Suppressor macrophage treated with lipopolysaccharide for 1 hour (primary cell): ENCODE measurements at regions not wholly inside any gene's neighbourhood (a gene's known extent, or its start where the extent isn't known, plus 50 kb on each side); places are given as distances from the start of the nearest gene placed in this dataset.

Experiments used
- DNase-seq, 3 donors: peaks; one replicate each; pipeline ENCODE4 v3.0.0-alpha.2; 2020 to 2022

DNA sequence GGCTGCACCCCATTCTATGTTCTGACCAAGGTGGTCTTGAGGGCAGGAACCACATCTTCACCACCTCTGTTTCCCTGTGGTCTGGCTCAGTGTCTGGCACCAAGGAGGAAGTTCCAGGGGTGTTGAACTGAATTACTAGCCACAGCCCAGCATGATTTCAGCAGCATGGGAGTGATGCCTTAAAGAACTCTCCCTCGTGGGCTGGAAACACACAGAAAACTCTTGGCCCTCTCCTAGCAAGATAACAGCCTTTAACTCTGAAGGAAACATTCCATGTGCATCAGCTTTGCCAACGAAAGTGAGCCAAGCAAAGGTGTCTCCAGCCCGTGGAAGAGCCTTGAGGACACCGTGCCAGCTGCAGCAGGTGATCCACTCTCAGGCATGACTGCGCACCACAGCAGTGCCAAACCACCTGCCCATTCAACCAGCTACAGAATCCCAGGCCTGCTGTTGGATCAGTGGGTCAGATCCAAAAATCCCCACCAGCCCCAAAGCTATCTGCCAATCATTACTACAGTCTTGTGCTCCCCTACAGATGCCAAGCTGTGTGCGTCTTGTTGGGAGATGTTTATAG lies 124.8 kb downstream of the TTC32 start:
- DNase-seq: no peak

DNA sequence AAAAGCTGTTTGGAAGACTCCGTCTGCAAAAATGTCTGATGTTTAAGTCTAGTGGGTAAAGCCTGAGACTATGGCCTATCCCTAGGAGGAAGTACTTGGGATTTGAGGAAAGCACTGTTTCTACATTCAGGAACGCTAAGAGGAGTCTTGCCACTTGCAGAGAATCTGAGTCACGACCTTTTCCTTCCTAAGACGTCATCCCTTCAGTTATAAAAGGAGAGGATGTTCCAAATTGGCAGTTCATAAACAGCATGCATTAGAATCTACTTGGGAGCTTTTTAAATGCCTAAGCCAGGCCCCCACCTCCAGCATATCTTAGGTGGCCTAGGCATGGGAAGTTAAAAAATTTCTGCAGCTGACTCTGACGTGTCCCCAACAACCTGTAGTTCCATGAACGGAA lies 125.9 kb downstream of the TTC32 start:
- DNase-seq: no peak

DNA sequence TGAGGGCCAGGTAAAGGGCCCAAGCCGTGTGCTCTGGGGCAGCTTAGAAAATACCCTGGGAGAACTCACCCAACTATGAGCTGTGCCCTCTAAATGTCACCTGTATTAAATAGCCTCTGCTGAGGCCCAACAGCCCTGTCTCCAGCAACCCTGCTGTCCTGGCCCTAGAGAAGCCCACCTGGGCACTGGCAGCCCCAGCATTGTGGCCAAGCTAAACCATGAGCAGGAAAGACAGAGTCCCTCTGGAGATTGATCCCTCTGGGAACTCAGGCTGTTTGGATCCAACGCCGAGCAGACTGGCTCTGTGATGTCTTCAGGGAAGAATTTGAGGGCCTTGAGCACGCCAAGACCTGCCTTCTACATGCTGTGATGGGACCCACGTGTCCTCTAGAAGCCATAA lies 126.5 kb downstream of the TTC32 start:
- no peak for DNase-seq

DNA sequence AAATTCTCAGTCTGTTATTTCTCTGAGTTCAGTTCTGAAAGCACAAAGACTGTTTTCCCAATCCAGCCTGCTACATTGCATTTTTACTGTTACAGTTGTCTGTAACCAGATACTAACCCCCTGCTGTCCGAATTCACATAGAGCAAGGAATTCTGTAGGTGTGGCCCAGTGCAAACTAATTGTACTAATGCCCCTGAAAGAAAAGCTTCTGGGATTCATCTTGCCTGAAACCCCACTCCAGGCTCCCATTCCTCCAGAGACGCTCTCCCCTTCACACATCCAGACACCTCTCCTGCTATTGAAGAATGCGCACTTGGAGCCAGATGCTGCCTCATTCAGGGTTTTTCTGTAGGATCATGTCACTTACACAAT lies 127.0 kb downstream of the TTC32 start:
- DNase-seq: no peak

DNA sequence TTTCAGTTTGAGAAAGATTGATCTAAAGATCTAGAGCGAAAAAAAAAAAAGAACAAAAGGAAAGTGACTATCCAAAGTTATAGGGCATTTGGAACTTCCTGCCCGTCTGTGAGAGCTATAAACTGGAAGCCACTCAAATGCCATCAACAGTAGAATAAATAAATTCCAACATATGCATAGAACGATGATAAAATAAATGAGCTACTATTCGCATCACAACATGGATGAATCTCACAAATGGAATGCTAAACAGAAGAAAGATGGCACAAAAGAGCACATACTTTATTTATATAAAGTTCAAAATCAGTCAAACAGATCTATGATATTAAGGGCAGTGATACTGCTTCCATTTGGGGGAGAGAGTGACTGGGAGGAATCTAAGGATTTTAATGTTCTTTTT lies 128.8 kb downstream of the TTC32 start:
- no peak for DNase-seq

DNA sequence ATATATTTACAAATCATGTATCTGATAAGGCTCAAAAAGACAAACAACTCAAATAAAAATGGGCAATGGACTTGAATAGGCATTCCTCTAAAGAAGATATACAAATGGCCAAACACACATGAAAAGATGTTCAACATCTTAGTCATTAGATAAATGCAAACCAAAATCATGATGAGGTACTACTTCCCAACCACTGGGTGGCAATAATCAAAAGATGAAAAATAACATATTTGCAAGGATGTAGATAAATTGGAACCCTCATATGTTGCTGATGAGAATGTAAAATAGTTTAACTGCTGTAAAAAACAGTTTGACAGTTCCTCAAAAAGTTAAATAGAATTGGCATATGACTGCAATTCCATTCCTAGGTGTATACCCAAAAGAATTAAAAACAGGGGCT lies 132.3 kb downstream of the TTC32 start:
- DNase-seq: no peak

DNA sequence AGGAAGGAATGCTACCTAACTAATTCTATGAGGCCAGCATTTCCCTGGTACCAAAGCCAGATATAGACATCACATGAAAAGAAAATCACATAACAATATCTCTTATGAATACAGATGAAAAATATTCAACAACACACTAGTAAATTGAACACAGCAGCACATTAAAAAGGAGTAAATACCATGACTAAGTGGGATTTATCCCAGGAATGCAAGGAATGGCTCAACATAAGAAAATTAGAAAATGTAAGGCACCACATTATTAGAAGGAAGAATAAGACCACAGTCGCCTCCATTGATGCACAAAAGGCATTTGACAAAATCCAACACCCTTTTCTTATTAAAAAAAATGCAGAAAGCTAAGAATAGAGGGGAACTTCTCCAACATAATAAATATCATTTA lies 133.9 kb downstream of the TTC32 start:
- DNase-seq: no peak

DNA sequence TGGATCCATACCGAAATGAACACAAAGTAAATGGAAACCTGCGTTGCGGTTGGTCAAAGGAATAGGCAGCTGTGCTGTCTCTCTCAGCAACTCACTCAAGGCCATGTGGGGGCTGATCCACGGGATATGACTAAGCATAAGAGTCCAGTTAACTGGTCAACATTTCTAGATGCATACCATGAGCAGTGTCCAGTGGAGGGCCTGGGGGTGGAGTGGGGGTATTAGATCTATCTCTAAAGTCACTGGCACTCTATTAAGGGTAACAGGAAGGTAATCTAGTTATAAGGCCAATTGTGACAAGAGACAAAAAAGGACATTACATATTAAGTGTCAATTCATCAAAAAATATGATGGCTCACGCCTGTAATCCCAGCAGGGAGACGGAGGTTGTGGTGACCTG lies 136.8 kb downstream of the TTC32 start:
- no peak for DNase-seq

DNA sequence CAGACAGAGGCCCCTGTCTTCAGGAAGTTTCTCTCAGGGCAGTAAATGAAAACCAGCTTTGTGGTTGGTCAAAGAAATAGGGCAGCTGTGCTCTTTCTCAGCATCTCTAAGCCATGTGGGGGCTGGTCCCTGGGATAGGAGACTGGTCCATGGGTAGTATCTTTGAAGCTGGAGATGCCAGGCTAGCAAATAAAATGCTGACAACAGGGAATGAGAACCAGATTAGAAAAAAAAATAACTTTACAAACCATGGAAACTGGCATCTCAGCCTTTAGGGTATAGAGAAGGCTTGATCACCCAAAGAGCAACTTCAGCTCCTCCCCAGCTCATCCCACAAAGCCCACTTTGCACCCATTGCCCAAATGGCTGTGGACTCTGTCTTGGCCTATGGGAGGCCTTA lies 138.1 kb downstream of the TTC32 start:
- DNase-seq: no peak

DNA sequence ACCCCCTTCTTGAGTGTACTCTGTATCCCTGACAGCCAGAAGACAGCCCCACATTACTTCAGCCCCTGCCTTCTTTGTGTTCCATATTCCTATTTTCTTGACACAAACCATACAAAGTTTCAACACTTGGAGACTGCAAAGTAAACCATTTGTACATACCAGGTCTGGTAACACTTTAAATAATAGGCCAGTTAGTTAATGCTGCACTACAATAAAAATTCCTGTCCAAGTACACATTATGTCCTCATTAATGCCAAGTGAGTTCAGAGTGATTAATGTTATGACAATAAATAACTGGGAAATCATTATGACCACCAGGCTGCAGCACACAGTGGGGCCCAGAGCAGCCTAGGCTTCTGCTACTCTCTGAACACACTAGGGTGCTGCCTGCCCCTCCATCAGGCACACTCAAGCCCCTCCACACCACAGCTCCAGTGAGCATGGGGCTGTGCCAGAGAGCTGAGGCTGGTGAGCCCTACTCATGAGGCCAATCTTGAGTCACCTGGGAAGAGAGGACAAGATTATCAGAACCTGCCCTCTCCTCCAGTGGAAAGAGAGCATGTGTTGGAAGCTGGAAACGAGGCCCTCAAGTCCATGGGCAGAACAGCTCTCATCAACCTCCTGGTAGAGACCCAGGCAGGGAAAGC lies 138.7 kb downstream of the TTC32 start:
- DNase-seq: no peak

DNA sequence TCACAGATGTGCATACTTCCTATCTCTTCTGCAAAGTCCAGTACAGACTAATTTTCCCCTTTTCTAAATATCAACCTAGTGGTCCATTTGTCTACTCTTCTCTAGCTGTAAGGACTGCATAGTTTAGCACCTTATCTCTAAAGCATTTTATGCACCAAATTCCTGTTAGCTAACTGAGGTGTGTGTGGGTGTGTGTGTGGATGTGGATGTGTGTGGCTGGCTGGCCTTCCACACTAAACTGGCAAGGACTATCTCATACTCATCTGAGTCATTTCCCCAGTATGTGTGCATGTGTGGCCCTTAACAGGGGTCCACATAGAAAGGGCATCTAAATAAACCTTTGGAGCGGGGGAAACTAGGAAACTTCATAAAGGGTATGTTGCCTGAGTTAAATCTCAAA lies 139.6 kb downstream of the TTC32 start:
- DNase-seq: no peak

DNA sequence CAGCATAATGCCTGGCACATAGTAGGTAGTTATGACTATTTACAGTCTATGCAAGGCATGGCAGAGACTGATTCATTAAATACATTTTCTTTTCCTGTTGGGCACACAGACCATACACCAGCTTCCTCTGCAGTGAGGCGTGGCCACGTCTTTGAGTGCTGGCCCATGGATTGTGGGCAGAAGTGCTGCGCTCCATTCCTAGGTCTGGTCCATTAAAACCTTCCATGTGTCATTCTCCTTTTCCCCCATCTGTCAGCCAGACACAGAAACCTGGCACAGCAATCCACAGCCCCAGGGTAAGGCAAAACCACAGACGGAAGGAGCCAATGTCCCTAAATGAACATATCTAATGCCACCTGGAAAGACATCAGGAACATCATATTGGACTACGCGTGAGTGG lies 141.9 kb downstream of the TTC32 start:
- no peak for DNase-seq

DNA sequence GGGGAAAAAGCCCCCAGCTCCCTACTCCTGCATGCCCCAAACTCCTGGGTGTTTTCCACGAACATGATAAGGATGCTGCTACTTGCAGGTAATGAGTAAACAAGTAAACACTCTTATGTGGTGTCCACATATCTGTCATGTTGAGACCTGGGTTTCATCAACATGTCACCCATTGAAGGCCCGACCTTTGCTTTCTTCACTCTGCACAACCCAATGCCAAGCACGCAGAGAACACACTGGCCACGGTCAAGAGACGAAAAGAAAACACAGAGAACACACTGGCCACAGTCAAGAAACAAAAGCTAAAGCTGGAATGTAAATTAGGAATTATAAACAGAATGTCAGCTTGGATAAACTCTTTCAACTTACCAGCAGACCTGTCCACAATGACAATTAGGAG lies 143.1 kb downstream of the TTC32 start:
- no peak for DNase-seq

DNA sequence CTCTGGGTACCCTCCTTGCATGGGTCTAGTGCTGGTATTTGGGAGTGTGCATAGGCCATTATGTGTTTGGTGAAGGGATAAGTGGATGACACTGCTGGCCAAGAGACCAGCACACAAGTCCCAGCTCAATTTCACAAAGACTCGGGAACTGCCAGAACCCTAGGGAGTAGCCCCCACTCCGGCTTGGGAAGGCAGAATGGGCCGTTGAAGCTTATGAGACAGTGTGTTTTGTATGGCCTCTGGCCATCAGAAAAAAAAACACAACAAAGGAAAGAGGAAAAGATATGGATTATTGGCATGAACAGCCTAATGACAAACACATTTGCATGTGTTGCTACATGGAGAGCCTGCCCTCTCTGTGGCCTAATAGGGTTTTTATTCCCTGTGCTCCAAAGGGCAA lies 144.2 kb downstream of the TTC32 start:
- no peak for DNase-seq

DNA sequence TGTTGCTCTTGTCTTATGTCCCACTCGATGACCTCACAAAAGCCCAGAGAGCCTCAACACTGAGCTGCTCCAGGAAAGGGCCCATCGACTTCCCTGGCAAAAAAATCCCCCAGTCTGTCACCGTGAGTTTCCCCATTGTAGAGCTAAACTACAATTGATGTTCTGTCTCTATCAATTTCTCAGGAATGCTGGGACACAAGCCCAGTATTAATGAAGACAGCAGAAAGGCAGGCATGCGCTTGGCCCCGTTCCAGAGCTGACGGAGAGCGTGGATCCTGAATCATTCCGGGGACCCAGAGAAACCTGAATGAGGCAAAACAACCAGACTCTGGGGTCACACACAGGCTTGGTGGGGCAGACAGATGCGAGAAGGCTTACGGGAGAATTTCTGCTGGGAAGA lies 146.9 kb downstream of the TTC32 start:
- no peak for DNase-seq

DNA sequence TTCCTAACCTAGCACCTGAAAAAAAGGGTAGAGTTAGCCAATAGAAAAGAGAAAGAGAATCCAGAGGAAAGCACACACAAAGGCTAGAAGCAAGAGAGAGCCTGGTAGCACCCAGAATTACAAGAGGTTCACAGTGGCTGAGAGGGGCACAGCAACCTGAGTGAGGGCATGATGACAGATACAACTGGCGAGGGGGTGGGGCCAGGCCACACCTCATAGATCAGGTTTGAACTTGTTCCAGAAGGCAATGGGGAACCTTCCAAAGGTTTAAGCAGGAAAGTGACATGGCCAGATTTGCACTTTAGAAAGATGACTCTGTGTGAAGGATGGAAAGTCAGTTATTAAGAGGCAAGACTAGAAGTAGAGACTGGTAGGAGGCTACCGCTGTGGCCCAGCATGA lies 148.0 kb downstream of the TTC32 start:
- no peak for DNase-seq

DNA sequence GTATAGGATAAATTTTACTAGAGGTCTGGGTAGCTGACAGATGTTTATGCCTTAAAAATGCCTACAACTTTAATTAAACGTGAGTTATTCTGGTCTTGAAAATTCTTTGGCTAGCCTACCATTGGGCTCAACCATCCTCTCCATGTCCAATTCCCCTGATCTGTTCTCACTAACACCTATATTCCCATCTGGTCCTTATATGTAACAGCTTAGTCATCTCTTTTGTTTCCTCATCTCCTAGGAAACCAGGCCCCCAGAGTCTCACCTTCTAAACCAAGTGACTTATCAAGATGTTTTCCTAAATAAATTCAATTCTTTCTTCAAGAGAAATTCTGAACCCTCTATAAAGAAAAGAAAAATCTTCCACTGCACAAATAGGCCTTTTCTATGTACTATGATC lies 148.5 kb downstream of the TTC32 start:
- DNase-seq: no peak

DNA sequence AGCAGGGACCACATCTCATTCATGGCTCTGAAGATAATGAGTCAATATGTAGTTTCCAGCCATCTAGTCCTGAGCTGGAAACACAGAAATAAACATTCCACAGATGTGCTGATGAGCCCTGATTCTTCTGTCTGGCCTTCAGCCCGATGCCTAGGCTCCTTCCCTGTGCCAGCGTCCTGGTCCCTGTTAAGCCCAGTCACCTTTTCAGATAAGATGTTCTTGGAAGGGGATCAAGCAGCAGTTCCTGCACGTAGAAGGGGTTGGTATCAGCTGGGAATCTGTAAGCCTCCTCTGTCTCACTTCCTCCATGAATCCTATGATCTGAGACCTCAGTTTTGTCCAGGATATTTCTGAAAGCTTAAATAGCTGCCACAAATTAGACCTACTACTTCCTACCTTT lies 149.3 kb downstream of the TTC32 start:
- no peak for DNase-seq

DNA sequence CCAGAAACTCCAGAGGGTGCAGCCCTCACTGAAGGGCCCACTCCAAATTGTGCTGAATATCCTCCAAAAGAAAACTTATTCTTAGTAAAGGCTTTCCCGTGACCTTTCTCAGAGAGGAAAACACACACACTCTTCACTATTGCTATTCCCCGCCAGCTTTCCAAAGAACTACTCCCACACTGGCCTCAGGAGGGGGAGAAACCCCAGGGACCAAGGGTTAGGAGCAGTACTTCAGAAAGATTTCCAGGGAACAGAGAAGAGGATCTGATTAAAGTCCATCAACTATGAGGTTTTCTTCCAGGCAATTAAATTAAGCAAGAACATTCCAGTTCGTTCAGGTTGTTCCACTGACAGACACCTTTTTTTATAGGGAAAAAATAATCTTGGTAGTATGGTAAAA lies 150.2 kb downstream of the TTC32 start:
- DNase-seq: no peak

DNA sequence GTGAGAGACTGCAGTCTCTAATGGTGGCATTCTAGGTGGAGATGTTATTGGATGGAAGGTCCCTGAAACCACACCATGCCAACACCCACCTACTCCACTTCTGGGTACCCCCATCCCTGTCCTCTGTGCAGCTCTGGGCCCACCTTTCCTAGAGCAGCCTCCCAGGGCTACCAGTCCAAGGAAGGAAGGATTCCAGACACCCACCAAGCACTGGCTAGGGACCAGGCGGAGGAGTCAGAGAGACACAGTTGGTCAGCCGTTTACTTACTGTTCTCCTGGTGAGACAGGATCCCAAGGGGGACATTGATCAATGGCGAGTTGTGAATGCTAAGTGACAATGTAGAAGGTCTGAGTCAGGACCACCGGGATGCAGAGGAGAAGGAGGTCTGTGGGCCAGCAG lies 151.6 kb downstream of the TTC32 start:
- no peak for DNase-seq

DNA sequence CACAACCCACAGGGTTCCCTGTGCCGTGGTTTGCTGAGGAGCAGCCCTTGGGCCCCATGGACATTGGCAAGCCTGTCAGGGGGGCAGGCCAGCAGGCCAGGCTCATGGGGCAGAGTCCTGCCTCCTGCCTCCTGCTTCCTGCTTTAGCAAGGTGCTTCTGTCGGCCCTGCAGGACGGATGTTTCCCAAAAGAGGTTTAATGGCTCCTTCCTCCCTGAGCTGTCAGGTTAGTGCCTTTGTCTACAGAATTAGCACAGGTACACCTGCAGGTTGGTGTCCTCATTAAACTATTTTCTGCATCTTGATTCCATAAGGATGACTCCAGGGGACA lies 152.3 kb downstream of the TTC32 start:
- no peak for DNase-seq

DNA sequence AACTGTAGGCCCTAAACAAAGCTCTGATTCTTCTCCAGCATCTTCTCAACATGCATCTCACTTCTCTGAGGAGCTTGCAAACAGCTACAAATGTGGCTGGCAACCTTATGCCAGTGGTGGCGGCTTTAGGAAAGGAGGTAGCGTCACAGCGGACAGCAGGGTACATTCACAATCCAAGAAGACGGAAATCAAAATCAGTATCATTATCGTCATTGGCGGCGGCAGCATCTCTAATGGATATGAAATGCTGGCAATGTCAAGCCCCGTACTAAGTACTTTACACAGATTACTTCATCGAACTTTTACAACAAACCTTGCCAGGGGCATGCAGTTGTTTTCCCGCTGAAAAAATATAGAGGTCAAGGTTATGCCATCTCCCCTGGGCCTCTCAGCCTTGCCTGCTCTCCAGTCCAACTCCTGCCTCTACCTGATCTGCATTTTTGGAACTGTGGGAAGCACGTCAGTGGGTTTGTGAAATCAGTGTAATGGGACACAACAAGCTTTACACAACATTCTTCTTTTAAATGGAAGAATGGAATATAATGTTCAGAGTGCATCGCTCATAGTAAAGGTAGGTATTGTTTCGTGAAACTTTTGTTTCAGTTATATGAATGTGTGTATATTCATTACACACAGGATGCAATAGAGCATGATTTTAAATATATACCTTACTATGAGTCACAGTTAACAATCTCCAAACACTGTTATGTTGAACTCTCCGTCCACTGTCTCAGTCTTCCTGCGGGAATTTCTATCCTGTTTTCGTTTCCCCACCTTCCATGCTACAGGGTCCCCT lies 152.9 kb downstream of the TTC32 start:
- no peak for DNase-seq

DNA sequence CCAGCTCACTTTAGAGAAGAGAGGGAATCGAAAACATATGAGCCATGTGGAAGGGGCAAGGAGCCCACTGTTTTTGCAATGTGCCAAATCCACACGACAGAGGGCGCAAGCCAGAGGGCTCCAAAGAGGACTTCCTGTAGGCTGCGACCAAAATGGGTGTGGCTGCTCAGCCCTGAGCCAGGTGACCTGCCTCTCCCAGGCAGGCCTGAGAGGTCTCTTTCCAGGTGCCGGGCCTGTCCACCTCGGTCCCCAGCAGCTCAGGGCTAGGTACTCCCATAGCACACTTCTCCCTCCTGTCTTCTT lies 153.8 kb downstream of the TTC32 start:
- no peak for DNase-seq

DNA sequence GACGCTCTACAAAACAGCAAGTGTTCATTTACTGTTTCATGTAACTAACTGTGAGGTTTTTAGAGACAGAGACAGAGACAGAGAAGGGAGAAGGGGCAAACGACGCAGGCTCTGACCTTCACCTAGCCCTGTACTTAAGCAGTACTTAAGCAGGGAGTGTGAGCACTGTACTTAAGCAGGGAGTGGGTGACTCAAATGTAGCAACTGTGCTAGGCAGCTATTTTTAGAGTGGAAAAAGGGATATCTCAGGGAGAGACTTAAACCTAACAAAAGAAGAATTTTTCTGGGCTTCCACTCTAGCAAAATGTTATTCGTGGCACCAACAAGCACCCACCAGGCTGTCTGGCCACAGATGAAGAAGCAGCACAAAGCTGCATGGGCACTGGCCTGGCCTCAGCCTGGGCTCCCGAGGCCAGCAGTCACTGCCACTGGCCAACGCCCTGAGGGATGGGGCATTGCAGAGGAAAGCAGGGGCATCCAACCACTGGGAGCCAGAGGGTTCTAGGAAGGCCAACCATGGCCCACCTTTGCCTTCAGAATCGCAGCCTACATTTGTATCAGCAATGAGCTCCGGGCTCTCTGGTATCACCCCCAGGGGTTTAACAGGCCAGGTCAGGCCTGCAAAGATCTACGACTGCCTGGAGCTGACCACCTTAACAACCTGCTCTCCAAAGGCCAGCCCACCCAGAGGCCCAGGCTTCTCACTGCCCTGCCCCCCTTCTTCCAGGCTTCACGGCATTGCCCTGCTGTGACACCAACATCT lies 154.3 kb downstream of the TTC32 start:
- no peak for DNase-seq
